CD4-positive, alpha-beta T cell treated with Interferon gamma for 1 hour (primary cell): ENCODE measurements at regions not wholly inside any gene's neighbourhood (a gene's known extent, or its start where the extent isn't known, plus 50 kb on each side); places are given as distances from the start of the nearest gene placed in this dataset.

Experiments used
- DNase-seq: peaks from one replicate; pipeline ENCODE4 v3.0.0-alpha.2; 2020

- DNase-seq, result no peak
Measured at GRCh38 chr2:237016121-237016915, 69.4 kb upstream of the COPS8 start.

GRCh38 chr2:237020090-237020489 is 65.6 kb upstream of the COPS8 start:
- no peak for DNase-seq

GRCh38 chr2:237022533-237022932 is 63.2 kb upstream of the COPS8 start:
- no peak for DNase-seq

- DNase-seq, result no peak
Measured at GRCh38 chr2:237024255-237024654, 61.4 kb upstream of the COPS8 start.

GRCh38 chr2:237025090-237025865 is 60.4 kb upstream of the COPS8 start:
- DNase-seq, result peak; percentile 7

- DNase-seq, result peak; percentile 26
Measured at GRCh38 chr2:237026981-237027711, 58.5 kb upstream of the COPS8 start.

GRCh38 chr2:237027712-237028029 is 58.0 kb upstream of the COPS8 start:
- DNase-seq, result no peak

GRCh38 chr2:237030382-237030781 is 55.3 kb upstream of the COPS8 start:
- no peak for DNase-seq

- DNase-seq, result no peak
Measured at GRCh38 chr2:237033536-237034060, 52.1 kb upstream of the COPS8 start.

- DNase-seq, result no peak
Measured at GRCh38 chr2:237035781-237036475, 49.8 kb upstream of the COPS8 start.
